AG09309 (cell line): ENCODE measurements at regions not wholly inside any gene's neighbourhood (a gene's known extent, or its start where the extent isn't known, plus 50 kb on each side); places are given as distances from the start of the nearest gene placed in this dataset.

Experiments used
- DNase-seq: peaks from one replicate; pipeline ENCODE4 v3.0.0-alpha.2; 2010; ENCODE audit warnings: low read depth
- H3K4me3 ChIP-seq: 2 replicates; pipeline ENCODE4 v1.5.1; 2011; ENCODE audit warnings: mild to moderate bottlenecking, low read depth, low read length, moderate library complexity; ENCODE audit not compliant: control insufficient read depth
- TF ChIP-seq, protein P1 (sequence below): IDR thresholded peaks from 2 replicates; pipeline ENCODE4 v1.5.1; 2011; ENCODE audit warnings: mild to moderate bottlenecking, low read depth, low read length, inconsistent platforms; ENCODE audit not compliant: insufficient read depth, control insufficient read depth; ENCODE audit errors: missing control alignments

DNA sequence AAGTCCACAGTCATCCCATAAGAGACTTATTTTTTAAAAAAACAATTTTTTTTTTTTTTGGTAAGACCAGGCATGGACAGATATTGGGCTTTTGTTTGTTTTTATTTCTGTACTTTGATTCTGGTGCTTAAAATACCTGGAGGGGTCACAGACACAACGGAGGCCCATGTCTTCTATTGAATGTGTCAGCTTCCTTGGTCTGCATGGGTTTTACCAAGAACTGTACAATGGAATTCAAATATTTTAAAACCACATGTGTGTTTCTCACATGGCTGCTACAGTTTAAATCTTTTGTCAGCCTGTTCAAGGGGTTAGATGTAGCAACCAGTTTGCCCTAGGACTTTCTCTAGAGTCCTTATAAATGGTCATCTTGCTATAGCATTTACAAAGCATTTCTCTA lies 139.8 kb downstream of the SOX4 start:
- no peak for DNase-seq
- TF ChIP-seq, protein P1, sequence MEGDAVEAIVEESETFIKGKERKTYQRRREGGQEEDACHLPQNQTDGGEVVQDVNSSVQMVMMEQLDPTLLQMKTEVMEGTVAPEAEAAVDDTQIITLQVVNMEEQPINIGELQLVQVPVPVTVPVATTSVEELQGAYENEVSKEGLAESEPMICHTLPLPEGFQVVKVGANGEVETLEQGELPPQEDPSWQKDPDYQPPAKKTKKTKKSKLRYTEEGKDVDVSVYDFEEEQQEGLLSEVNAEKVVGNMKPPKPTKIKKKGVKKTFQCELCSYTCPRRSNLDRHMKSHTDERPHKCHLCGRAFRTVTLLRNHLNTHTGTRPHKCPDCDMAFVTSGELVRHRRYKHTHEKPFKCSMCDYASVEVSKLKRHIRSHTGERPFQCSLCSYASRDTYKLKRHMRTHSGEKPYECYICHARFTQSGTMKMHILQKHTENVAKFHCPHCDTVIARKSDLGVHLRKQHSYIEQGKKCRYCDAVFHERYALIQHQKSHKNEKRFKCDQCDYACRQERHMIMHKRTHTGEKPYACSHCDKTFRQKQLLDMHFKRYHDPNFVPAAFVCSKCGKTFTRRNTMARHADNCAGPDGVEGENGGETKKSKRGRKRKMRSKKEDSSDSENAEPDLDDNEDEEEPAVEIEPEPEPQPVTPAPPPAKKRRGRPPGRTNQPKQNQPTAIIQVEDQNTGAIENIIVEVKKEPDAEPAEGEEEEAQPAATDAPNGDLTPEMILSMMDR, result no peak
- no peak overlapping the region for H3K4me3 ChIP-seq

DNA sequence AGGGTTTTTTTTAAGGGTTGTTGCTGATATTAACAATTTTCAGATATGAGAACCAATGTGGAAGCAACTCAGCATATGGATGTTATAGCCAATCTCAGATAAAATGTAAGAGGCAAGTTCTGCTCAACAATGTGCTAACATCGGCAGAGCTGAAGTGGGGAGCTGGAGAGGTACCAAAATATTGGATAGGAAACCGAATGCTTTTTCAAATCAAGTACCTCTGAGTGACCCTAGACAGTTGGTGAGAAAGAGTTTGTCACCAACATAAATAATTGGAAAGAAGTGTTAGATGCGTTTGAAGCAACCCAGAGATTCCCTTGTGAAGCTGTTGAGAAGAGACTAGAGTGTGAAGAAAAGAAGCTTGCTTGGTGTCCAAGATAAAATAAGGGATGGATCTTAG lies 140.7 kb downstream of the SOX4 start:
- no peak overlapping the region for H3K4me3 ChIP-seq
- no peak for DNase-seq
- TF ChIP-seq, protein P1, result no peak

DNA sequence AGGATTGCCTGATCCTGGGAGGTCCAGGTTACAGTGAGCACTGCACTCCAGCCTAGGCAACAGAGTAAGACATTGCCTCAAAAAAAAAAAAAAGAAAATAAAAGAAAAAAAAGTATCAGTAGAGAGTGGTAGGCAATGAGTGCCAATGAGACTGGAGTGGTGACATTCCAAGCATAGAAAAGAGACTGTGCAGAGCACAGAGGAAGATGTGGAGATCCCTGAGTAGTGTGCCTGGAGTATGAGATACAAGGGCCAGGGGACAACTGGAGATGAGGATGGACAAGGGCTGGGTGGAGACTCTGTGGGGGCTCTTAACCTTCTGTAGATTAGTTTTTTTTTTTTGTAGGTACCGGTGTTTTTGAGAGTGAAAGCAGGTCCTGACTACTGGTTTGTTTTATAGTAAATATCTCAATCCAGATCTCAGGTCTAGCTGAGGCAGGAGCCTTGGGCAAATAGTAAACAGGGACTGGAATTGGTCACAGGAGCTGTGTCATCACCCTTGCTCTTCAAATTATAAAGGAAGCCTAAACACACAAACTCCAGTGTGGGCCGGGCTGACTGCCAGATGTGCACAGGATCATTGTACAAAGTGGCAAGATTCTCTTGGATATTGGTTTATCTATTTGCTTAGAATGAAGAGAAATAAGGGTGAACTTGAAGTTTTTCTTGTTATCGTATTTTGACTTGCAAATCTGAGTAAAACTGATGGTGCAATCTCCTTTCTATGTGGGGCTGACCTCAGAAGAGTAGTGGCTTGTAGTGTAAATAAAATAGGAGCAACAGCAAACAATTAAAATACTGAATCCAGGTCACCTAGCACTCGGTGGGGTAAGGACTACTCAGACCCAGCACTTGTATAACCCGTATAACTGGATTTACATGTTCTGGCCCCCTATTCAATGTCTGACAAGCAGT lies 144.9 kb downstream of the SOX4 start:
- TF ChIP-seq, protein P1, result no peak
- H3K4me3 ChIP-seq, result no peak overlapping the region
- DNase-seq, result no peak

DNA sequence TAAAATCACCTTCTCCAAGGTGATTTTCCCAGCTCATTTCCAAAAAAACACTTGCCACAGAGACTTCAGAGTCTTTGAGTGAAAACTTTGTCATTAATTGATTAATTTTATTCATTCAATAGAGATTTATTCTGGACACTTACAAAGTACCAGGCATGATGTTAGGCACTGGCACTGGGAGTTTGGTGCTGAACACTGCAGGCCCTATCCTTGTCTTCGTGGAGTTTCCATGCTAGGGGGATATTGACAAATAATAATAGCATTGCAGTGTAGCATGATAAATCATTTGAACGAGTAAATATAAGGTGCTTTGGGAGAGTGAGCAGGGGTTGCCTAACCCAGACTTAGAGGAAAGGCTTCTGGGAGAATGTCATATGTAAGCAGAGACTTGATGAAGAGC lies 145.7 kb downstream of the SOX4 start:
- DNase-seq, result no peak
- TF ChIP-seq, protein P1, result no peak
- H3K4me3 ChIP-seq, result no peak overlapping the region

DNA sequence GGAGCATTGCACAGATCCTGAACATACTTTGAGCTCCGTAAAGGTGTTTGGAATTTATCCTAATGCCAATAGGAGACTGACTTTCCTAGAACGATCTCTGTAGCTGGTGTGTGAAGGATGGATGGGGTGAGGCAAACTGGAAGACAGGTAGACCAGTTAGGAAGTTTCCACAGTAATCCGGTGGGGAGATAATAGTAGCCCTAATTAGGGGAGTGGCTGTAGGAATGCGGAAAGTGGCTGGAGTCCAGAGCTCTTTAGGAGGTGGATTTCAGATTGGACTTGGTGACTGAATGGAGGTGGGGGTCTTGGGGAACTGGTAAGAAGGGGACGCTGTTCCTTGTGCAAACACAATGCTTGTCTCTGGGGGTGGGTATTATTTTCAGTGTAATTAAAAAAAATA lies 146.3 kb downstream of the SOX4 start:
- TF ChIP-seq, protein P1, result no peak
- no peak overlapping the region for H3K4me3 ChIP-seq
- DNase-seq, result no peak

DNA sequence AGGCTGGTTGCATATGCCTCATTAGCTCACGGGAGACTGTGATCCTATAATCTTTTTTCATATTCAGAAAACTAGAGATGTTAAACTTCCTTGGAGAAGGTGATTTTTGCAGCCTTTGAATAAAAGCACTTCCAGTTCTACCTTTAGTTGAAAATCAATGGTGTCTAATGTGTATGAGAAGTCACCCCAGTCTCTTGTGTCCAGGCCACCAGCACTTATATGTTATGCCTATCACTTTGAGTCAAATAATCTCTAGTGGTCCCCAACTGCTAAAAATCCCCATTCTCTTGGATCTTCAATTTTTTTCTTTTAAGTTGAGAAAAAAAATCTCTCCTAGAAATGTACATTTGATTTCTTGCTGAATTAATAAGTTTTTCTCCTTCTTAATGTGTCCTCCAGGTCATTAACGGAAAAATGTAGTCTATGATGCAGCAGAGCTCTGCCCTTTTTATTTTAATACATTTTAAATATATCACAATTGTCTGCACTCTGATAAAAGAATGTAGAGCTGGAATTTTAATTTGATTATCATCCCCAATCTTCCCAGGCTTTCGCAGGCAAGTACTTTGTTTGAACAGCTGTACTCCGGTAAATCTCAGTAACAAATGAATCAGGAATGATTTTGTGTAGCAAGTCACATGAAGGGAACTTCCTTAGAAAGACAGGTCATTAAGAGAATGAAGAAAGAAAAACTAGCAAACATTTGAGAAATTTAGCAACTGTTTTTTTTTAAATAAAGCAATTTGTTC lies 147.0 kb downstream of the SOX4 start:
- no peak overlapping the region for H3K4me3 ChIP-seq
- DNase-seq, result no peak
- TF ChIP-seq, protein P1, result no peak
